ACC112 (cell line): ENCODE measurements at regions not wholly inside any gene's neighbourhood (a gene's known extent, or its start where the extent isn't known, plus 50 kb on each side); places are given as distances from the start of the nearest gene placed in this dataset.

Experiments
- H2AFZ ChIP-seq: fragments of 200-600 bp; sonication (generic); one replicate; pipeline ENCODE4 v1.6.0; 2017; ENCODE audit warnings: antibody characterized with exemption, low read length; ENCODE audit not compliant: unreplicated experiment
- H3K27ac ChIP-seq: fragments of 200-600 bp; sonication (generic); 2 replicates; pipeline ENCODE4 v1.5.1; 2014; ENCODE audit warnings: low read depth, mild to moderate bottlenecking, antibody characterized with exemption, low read length, moderate library complexity
- H3K27me3 ChIP-seq: fragments of 200-600 bp; sonication (generic); 2 replicates; pipeline ENCODE4 v1.6.1; 2014; ENCODE audit warnings: mild to moderate bottlenecking, antibody characterized with exemption, low read length, moderate library complexity, mixed read lengths; ENCODE audit not compliant: insufficient read depth
- H3K36me3 ChIP-seq: fragments of 200-600 bp; sonication (generic); 2 replicates; pipeline ENCODE4 v1.6.1; 2016; ENCODE audit warnings: mild to moderate bottlenecking, antibody characterized with exemption, low read length, moderate library complexity, mixed read lengths; ENCODE audit not compliant: insufficient read depth
- H3K4me1 ChIP-seq: fragments of 200-600 bp; sonication (generic); one replicate; pipeline ENCODE4 v1.6.1; 2016; ENCODE audit warnings: low read length, mixed read lengths; ENCODE audit not compliant: insufficient read depth, unreplicated experiment, control insufficient read depth
- H3K4me3 ChIP-seq: fragments of 200-600 bp; sonication (generic); 2 replicates; pipeline ENCODE4 v1.5.1; 2014; ENCODE audit warnings: mild to moderate bottlenecking, low read depth, low read length
- H3K79me2 ChIP-seq: fragments of 200-600 bp; sonication (generic); one replicate; pipeline ENCODE4 v1.6.0; 2016; ENCODE audit warnings: low read length; ENCODE audit not compliant: control insufficient read depth, unreplicated experiment, insufficient read depth

DNA sequence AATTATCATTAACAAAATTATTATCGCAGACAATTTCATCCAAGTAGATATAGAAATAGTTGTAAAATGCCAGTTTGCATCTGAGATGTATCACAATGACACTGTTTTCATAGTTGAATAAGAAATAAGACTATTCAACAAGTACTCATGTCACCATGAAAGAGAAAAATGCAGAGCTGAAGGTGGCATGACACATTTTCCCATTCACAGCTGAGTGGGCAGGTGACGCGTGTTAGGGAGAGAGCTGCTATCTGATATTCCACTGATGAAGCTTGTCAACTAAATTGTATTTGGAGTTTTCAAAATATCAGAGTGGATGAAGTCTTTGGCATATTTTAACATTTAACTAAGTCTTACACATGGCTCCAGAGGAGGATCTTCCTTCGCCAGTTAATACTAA lies 70.3 kb upstream of the HDAC9 start:
- H3K4me3 ChIP-seq = no peak overlapping the region
- peaks cover 33% of the 10 kb centered on the region for H3K4me1 ChIP-seq
- no peaks in the 10 kb centered on the region for H3K36me3 ChIP-seq
- H2AFZ ChIP-seq = no peak overlapping the region
- no peak overlapping the region for H3K27ac ChIP-seq
- H3K79me2 ChIP-seq = no peaks in the 10 kb centered on the region
- H3K27me3 ChIP-seq = no peaks in the 10 kb centered on the region

DNA sequence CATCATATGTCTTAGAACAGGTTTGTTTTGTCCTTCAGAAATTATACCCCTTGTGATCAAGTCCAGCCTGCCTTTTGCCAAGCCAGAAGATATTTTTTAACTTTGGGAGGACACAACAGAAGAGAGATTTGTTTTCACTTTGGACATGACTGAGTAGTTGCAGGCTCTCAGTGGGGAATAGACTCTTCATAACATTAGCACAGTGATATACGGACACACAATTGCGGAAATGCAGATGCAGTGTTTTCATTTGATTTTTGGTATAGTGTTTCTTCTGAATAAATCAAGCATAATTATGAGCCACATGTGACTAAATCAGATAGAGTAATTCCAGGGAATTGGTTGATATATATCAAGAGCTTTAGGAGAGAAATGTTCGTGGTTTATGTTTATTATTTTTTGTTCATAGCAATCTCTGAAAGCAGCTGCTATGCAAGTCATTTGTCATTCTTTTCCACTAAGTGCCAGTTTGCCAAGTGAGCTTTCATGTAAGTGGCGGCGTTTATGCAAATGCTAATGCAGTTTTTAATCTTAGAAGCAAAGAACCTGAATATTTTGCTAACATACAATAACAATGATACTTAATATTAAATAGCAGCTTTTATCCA lies 69.6 kb upstream of the HDAC9 start:
- Histone ChIP-seq H3K27me3 (no peaks in the 10 kb centered on the region), H3K4me3 (no peak overlapping the region), H3K27ac (no peak overlapping the region), H3K36me3 (no peaks in the 10 kb centered on the region), H2AFZ (no peak overlapping the region), H3K4me1 (peaks cover 32% of the 10 kb centered on the region), H3K79me2 (no peaks in the 10 kb centered on the region)

DNA sequence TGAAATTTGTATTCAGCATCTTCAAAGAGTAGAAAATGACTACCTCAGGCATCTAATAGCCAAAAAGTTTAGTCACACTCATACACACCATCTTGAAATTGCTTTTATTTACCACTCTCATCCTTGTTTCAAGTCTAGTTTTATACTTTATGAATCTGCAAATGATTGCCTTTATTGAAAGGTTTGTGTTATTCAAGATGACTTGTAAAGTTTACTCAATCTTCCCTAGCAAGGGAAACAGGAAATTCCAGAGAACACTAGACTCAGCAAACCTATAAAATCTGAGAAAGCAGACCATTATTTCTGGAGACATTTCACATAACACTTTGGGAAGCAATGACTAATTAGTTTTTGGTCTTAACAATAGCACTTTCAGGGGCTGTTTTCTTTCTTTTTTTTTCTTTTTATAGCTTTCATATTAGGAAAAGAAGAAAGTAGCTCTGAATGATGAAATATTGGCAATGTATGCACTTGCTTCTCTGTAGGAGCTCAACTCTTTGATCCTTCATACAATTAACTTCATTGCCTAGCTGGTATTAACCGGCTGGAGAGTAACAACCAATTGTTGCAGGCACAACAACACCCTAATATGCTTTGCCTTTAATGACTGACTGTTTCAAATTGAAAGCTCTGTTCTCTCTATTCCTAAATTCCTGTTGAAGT lies 68.9 kb upstream of the HDAC9 start:
- H3K4me1 ChIP-seq = peaks cover 29% of the 10 kb centered on the region
- H3K4me3 ChIP-seq = no peak overlapping the region
- H2AFZ ChIP-seq = peak overlapping the region; percentile 69
- no peaks in the 10 kb centered on the region for H3K36me3 ChIP-seq
- no peak overlapping the region for H3K27ac ChIP-seq
- H3K27me3 ChIP-seq = no peaks in the 10 kb centered on the region
- no peaks in the 10 kb centered on the region for H3K79me2 ChIP-seq

DNA sequence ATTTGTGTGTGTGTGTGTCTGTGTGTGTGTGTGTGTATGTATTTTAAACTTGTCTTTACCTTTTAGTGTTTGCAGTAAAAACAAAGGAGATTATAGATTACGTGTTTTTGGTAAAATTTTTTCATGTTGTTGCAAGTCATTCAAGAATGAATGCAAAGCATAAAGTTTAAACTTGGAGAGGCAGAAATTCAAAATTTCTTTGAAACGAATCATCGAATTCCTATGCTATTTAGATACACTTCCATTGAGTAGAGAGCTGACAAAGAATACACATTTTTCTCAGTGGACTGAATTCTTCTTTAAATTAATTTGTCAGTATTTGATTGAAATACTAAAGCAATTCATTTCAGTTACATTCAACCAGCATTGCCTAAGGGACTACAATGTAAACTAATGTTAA lies 66.0 kb upstream of the HDAC9 start:
- H3K27ac ChIP-seq = peak overlapping the region; percentile 15; the same call in 1 of the 2 replicates

DNA sequence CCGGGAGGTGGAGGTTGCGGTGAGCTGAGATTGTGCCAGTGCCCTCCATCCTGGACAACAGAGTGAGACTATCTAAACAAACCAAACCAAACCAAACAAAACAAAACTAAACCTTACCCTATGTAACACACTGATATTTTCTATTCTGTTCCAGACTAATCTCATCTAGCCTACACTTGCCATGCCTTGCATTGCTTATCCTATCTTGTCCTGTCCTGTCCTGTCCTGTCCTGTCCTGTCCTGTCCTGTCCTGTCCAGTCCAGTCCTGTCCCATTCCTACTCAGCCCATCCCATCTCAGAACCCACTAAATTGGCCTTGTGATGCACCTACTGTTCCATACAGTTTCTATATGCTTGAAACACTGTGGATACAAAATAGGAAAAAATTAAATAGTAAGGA lies 64.7 kb upstream of the HDAC9 start:
- H3K27me3 ChIP-seq = no peaks in the 10 kb centered on the region
- H3K79me2 ChIP-seq = no peaks in the 10 kb centered on the region
- no peak overlapping the region for H3K4me3 ChIP-seq
- H3K27ac ChIP-seq = no peak overlapping the region
- H3K4me1 ChIP-seq = peaks cover 29% of the 10 kb centered on the region
- H2AFZ ChIP-seq = no peak overlapping the region
- H3K36me3 ChIP-seq = no peaks in the 10 kb centered on the region

More for the DNA sequence above, 66.0 kb upstream of the HDAC9 start:
- Histone ChIP-seq H3K4me1 (peaks cover 29% of the 10 kb centered on the region), H3K27me3 (no peaks in the 10 kb centered on the region), H2AFZ (peak overlapping the region; percentile 15), H3K4me3 (no peak overlapping the region), H3K36me3 (no peaks in the 10 kb centered on the region), H3K79me2 (no peaks in the 10 kb centered on the region)

DNA sequence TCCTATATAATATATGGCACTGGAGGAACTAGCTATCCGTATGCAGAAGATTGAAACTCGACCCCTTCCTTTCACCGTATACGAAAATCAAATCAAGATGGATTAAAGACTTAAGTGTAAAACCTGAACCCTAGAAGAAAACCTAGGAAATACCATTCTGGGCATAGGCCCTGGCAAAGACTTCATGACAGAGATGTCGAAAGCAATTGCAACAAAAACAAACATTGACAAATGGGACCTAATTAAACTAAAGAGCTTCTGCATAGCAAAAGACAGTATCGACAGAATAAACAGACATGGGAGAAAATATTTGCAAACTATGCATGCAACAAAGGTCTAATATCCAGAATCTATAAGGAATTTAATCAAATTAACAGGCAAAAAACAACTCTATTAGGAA lies 61.4 kb upstream of the HDAC9 start:
- no peaks in the 10 kb centered on the region for H3K36me3 ChIP-seq
- H3K4me1 ChIP-seq = peaks cover 13% of the 10 kb centered on the region
- H2AFZ ChIP-seq = no peak overlapping the region
- no peak overlapping the region for H3K4me3 ChIP-seq
- no peak overlapping the region for H3K27ac ChIP-seq
- H3K79me2 ChIP-seq = no peaks in the 10 kb centered on the region
- no peaks in the 10 kb centered on the region for H3K27me3 ChIP-seq

DNA sequence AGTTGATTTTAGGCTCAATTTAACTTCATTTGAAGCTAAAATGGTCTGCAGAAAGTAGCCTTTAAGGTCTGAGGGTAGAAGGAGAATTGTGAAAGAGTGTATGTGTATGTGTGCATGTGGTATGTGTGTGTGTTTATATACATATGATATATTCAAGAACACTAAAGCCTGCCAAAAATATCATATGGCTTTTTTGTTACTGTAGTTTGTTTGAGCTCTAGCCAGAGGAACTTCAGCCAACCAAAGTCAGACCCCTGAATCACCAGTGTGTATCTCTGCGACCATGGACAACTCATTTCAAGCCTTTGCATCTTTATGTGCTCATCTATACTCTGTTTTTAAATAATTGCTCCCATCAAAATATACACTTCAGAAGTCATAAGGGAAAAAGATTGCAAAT lies 58.4 kb upstream of the HDAC9 start:
- H3K4me1 ChIP-seq = no peaks in the 10 kb centered on the region
- H3K4me3 ChIP-seq = no peak overlapping the region
- no peaks in the 10 kb centered on the region for H3K27me3 ChIP-seq
- H3K36me3 ChIP-seq = no peaks in the 10 kb centered on the region
- no peak overlapping the region for H2AFZ ChIP-seq
- H3K79me2 ChIP-seq = no peaks in the 10 kb centered on the region
- no peak overlapping the region for H3K27ac ChIP-seq

DNA sequence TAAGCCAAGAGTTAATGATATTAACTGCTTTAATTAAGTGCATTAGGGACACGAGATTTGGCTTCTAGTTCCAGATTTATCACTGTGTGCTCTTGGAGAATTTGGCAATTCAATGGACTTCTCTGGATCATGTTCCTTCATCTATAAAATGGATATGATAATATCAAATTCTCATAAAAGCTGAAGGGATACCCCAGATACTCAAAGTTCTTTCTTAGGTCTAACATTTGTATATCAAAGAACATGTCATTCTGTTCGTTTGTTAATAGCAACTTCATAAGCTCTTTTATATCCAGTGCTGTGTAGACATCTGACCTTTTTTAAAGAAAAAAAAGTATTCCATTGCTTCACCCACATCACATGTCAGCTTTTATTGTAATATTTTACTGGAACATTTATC lies 54.6 kb upstream of the HDAC9 start:
- Histone ChIP-seq H3K27ac (no peak overlapping the region), H3K36me3 (no peaks in the 10 kb centered on the region), H2AFZ (no peak overlapping the region)

DNA sequence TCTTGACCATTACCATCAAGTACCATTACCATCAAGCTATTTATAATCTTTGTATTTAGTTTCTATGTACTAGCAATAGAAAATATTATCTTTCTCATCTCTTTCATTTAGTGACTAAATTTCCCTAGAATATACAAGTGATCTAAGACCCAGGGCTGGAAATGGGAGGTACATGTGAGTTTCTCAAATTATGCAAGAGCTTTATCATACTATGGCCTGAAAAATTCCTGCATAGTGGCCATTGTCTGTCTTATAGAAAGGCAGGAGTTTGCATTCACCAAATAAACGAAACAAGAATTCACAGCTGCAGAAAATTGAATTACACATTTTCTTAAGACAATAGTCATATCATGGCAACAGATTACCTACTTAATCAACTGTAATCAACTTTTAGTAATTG lies 50.7 kb upstream of the HDAC9 start:
- H3K4me1 ChIP-seq = no peaks in the 10 kb centered on the region
- H3K27ac ChIP-seq = no peak overlapping the region
- H3K4me3 ChIP-seq = no peak overlapping the region
- no peak overlapping the region for H2AFZ ChIP-seq
- H3K36me3 ChIP-seq = no peaks in the 10 kb centered on the region
- H3K27me3 ChIP-seq = no peaks in the 10 kb centered on the region
- H3K79me2 ChIP-seq = no peaks in the 10 kb centered on the region

More for the DNA sequence above, 54.6 kb upstream of the HDAC9 start:
- no peaks in the 10 kb centered on the region for H3K79me2 ChIP-seq
- H3K4me1 ChIP-seq = no peaks in the 10 kb centered on the region
- H3K4me3 ChIP-seq = no peak overlapping the region
- no peaks in the 10 kb centered on the region for H3K27me3 ChIP-seq

DNA sequence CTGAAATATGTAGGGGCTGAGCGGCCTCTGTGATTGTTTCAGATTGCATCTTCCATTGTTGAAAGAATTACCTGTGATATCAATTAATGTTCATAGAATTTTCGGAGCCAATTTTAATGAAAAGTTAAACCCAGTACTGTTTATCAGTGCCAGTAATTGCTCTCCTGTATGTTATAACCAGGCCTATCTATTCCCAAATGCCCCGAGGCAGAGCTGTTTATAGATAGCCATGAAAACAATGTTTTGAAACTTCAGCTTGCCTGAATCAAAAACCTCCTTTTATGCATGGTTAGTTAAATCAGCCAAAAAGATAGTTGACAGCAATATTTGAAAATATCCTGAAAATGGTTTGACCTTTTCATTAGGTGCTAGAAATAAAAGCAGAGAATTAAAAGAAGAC lies 50.1 kb upstream of the HDAC9 start:
- Histone ChIP-seq H3K27ac (no peak overlapping the region), H3K4me1 (no peaks in the 10 kb centered on the region), H3K27me3 (no peaks in the 10 kb centered on the region), H3K79me2 (no peaks in the 10 kb centered on the region), H3K4me3 (no peak overlapping the region), H3K36me3 (no peaks in the 10 kb centered on the region), H2AFZ (no peak overlapping the region)
